ENCODE measurements at regions not wholly inside any gene's neighbourhood (a gene's known extent, or its start where the extent isn't known, plus 50 kb on each side); places are given as distances from the start of the nearest gene placed in this dataset.

- TF ChIP-seq TAF1 (IDR thresholded peaks at IDR 0.05; ENCODE audit: low read depth): no peak
- no peak for TF ChIP-seq MAX (IDR thresholded peaks at IDR 0.05)
- TF ChIP-seq CEBPB (IDR thresholded peaks at IDR 0.05): no peak
- no peak for TF ChIP-seq RAD21 (IDR thresholded peaks at IDR 0.05; ENCODE audit: low read depth)
- no peak for TF ChIP-seq YY1 (IDR thresholded peaks at IDR 0.05; ENCODE audit: low read depth)
- no peak for TF ChIP-seq FOXM1 (IDR thresholded peaks at IDR 0.05; ENCODE audit: borderline replicate concordance, low read depth)
- TF ChIP-seq TEAD4 (IDR thresholded peaks at IDR 0.05): no peak
- TF ChIP-seq NFIC (IDR thresholded peaks at IDR 0.05): no peak
- TF ChIP-seq EGR1 (IDR thresholded peaks at IDR 0.05): no peak
- TF ChIP-seq ZBTB7A (IDR thresholded peaks at IDR 0.05; ENCODE audit: low read depth): no peak
- no peak for TF ChIP-seq USF1 (IDR thresholded peaks at IDR 0.05)
- TF ChIP-seq TCF12 (IDR thresholded peaks at IDR 0.05; ENCODE audit: low read depth): no peak
- TF ChIP-seq CREB1 (IDR thresholded peaks at IDR 0.05; ENCODE audit: low read depth): no peak
- TF ChIP-seq EP300 (IDR thresholded peaks at IDR 0.05; ENCODE audit: borderline replicate concordance): no peak
- TF ChIP-seq REST (IDR thresholded peaks at IDR 0.05; ENCODE audit: low read depth): no peak
These were observed 264.8 kb upstream of the RND3 start for GRCh38 chr2:150752229-150752628.

- no peak for TF ChIP-seq USF1 (IDR thresholded peaks at IDR 0.05)
- TF ChIP-seq ZBTB7A (IDR thresholded peaks at IDR 0.05; ENCODE audit: low read depth): no peak
- no peak for TF ChIP-seq FOXM1 (IDR thresholded peaks at IDR 0.05; ENCODE audit: borderline replicate concordance, low read depth)
- no peak for TF ChIP-seq TEAD4 (IDR thresholded peaks at IDR 0.05)
- no peak for TF ChIP-seq TAF1 (IDR thresholded peaks at IDR 0.05; ENCODE audit: low read depth)
- TF ChIP-seq CEBPB (IDR thresholded peaks at IDR 0.05): no peak
- no peak for TF ChIP-seq TCF12 (IDR thresholded peaks at IDR 0.05; ENCODE audit: low read depth)
- TF ChIP-seq EP300 (IDR thresholded peaks at IDR 0.05; ENCODE audit: borderline replicate concordance): no peak
- TF ChIP-seq MAX (IDR thresholded peaks at IDR 0.05): no peak
- TF ChIP-seq RAD21 (IDR thresholded peaks at IDR 0.05; ENCODE audit: low read depth): no peak
- TF ChIP-seq NFIC (IDR thresholded peaks at IDR 0.05): no peak
- TF ChIP-seq REST (IDR thresholded peaks at IDR 0.05; ENCODE audit: low read depth): no peak
- no peak for TF ChIP-seq EGR1 (IDR thresholded peaks at IDR 0.05)
These were observed 263.3 kb upstream of the RND3 start for GRCh38 chr2:150750720-150751119.

GRCh38 chr2:150742094-150742493, 254.6 kb upstream of the RND3 start:
- no peak for TF ChIP-seq NFIC (IDR thresholded peaks at IDR 0.05)

GRCh38 chr2:150735894-150736498, 248.5 kb upstream of the RND3 start:
- TF ChIP-seq TCF12 (IDR thresholded peaks at IDR 0.05; ENCODE audit: low read depth) (no peak), CEBPB (IDR thresholded peaks at IDR 0.05) (no peak), CREB1 (IDR thresholded peaks at IDR 0.05; ENCODE audit: low read depth) (no peak), ZBTB7A (IDR thresholded peaks at IDR 0.05; ENCODE audit: low read depth) (no peak), EGR1 (IDR thresholded peaks at IDR 0.05) (no peak), USF1 (IDR thresholded peaks at IDR 0.05) (no peak)

GRCh38 chr2:150733051-150733618, 245.7 kb upstream of the RND3 start:
- no peak for TF ChIP-seq TAF1 (IDR thresholded peaks at IDR 0.05; ENCODE audit: low read depth)
- TF ChIP-seq TCF12 (IDR thresholded peaks at IDR 0.05; ENCODE audit: low read depth): no peak
- TF ChIP-seq ZBTB7A (IDR thresholded peaks at IDR 0.05; ENCODE audit: low read depth): no peak
- no peak for TF ChIP-seq TEAD4 (IDR thresholded peaks at IDR 0.05)
- no peak for TF ChIP-seq CREB1 (IDR thresholded peaks at IDR 0.05; ENCODE audit: low read depth)
- TF ChIP-seq RAD21 (IDR thresholded peaks at IDR 0.05; ENCODE audit: low read depth): no peak
- no peak for TF ChIP-seq CEBPB (IDR thresholded peaks at IDR 0.05)
- no peak for TF ChIP-seq EP300 (IDR thresholded peaks at IDR 0.05; ENCODE audit: borderline replicate concordance)
- TF ChIP-seq FOXM1 (IDR thresholded peaks at IDR 0.05; ENCODE audit: borderline replicate concordance, low read depth): no peak
- no peak for TF ChIP-seq EGR1 (IDR thresholded peaks at IDR 0.05)
- no peak for TF ChIP-seq MAX (IDR thresholded peaks at IDR 0.05)
- TF ChIP-seq REST (IDR thresholded peaks at IDR 0.05; ENCODE audit: low read depth): no peak
- no peak for TF ChIP-seq NFIC (IDR thresholded peaks at IDR 0.05)
- TF ChIP-seq YY1 (IDR thresholded peaks at IDR 0.05; ENCODE audit: low read depth): no peak
